T47D (cell line): ENCODE measurements at regions not wholly inside any gene's neighbourhood (a gene's known extent, or its start where the extent isn't known, plus 50 kb on each side); places are given as distances from the start of the nearest gene placed in this dataset.

Experiments
- DNase-seq, 2 experiments: peaks; one replicate each; pipeline versions ENCODE4 v3.0.0 to v3.0.0-alpha.2; 2011 to 2012; ENCODE audit warnings: low read depth in 1 of 2, low spot score in 1 of 2
- JUND ChIP-seq: IDR thresholded peaks from 2 replicates; pipeline ENCODE4 v1.6.1; 2012; ENCODE audit warnings: low read depth
- in situ Hi-C: cut with HindIII; loops from 2 replicates; pipeline ENCODE4 v1.10.0; 2016; ENCODE audit warnings: low sequenced_read_pairs, low pct_unique_long_range_greater_than_20kb

- DNase-seq: no peak
- TF ChIP-seq JUND: no peak
- in situ Hi-C loops: no loop called here
Observed at GRCh38 chr13:50326811-50327210, 311.6 kb downstream of the KCNRG start.

DNA sequence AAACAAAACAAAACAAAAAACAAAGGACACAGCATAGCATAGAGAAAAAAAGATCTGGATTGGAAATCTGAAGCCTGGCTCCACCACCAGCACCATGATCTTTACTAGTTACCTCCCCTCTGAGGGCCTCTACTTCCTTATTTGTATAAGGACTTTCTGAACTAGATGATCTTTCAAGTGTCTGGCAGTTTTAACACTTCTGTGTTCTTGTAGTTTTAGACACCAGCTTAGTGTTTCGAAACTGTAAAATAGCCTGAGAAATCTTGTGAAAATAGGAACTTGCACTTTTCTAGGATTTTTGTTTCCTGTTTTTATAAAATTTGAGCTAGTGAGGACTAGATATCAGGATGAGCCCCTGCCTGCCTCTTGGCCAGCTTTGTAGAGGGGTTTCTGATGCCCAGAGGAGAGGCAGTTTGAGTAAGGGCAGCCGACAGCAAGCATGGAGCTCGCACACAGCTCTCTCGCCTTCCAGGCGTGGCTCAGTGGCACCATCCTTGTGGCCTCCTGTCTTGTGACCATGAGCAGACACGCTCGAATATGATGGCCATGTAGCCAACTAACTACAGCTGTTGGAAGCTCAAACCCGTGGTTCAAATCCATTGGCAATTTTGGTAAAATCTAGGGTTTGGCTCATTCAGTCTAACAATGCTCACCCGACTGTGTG is 319.0 kb downstream of the KCNRG start:
- in situ Hi-C loops: no loop called here
- TF ChIP-seq JUND: no peak
- DNase-seq: no peak

DNA sequence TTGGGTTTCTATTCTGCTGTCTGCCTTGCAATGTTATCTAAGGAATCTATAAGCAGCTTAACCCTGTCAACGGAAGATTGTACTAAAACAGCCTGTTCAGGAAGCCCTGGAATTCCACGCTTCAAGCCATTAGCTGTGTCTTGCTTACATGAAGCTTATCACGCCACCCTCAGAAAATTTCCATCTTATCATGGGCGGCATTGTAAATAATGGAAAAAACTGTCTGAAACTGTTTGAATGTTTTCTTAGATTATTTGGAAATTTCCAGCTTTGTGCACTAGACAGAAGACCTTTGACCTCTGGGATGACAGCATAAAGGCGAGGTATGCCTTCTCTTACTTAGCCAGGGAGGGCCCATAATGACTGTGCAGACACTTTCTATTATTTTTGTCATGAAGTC is 319.7 kb downstream of the KCNRG start:
- DNase-seq: no peak
- in situ Hi-C loops: no loop called here
- no peak for TF ChIP-seq JUND

DNA sequence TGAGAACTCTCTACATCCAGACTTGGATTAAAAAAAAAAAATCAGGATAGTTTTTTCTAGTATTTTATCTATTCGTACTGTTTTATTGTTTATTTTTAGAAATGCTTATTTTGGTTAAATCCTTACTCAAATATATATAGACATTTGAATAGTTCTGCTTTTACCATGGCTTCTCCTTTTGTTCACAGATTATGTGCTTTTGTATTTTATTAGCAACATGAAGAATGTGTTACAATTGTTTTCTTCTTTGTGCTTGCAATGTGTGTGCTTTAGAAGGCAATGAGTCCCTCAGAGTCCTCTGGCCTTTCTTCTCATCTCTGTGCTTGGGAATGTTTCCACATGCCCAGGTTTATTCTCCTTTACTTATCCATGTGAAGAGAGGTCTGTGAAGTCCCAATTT is 324.0 kb downstream of the KCNRG start:
- DNase-seq: no peak
- no peak for TF ChIP-seq JUND
- in situ Hi-C loops: no loop called here

DNA sequence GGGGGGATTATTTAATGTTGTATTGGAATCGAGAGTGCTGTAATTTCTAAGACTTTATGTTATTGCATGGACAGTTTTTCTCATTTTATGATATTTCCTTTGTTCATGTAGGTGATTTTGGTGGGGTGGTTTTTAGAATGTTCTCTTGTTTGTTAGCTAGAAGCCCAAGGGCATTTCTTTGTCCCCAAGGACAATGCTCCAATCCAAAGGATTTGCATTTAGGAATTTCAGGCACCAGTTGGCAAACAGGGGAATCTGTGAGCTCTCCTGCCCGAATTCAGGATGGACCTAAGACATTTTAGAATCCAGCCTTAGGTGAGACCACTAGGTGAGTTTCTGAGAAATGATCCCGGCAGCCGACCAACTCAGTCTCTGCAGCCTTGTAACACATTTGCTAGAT is 324.9 kb downstream of the KCNRG start:
- DNase-seq: no peak
- in situ Hi-C loops: no loop called here
- TF ChIP-seq JUND: no peak

DNA sequence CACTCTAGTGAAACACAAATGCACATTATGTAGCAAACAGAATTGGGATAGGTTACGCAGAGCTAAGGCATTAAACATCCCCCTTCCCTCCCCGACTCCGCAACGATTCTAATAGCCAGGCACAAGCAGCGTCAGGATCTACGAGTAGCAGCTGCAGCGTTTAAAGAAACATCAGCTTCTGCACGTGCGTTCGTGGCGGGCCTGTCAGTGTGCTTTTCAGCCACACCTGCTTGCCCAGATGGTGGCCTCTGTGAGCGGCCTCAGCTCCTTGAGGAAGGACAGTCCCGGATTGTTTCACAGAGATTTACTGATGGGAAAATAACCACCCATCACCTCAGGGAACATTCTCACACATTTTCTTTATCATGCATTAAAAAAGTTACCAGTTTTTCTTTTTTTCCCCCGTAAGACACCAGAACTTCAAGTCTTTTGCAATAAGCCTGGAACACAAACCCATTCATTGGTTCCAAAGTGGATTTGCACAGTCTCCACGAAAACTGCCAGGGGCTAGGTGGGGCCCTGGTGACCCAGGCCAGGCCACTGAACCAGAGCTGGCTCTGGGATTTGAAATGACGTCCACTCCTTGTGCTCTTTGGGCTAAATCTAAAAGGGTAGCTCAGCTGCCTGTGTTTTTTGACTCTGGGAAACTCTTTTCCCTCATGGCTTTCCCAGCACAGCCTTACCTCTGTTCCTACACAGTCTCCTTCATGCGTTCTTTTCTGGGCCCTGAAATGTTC is 325.5 kb downstream of the KCNRG start:
- no peak for TF ChIP-seq JUND
- in situ Hi-C loops: no loop called here
- no peak for DNase-seq

DNA sequence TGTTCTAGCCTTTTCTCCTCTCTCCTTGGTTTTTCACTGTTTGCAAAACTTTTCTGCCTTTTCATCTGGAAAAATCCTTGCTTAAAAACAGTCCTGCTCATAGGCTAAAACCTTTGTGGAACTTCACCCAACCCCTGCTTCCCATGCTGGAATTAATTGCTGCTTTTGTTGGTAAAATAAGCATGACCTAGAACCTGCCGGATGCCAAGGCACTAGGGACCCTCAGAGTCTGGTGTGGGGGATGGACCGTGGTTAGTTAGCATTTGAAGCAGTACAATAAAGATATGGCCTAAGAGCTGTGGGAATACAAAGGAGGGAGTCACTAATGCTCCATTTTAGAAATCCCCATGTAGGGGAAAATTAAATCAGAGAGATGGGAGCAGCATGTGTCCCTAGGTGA is 326.3 kb downstream of the KCNRG start:
- in situ Hi-C loops: no loop called here
- no peak for DNase-seq
- no peak for TF ChIP-seq JUND

- no peak for TF ChIP-seq JUND
- DNase-seq: no peak
- in situ Hi-C loops: no loop called here
Observed at GRCh38 chr13:50344717-50345116, 329.5 kb downstream of the KCNRG start.

DNA sequence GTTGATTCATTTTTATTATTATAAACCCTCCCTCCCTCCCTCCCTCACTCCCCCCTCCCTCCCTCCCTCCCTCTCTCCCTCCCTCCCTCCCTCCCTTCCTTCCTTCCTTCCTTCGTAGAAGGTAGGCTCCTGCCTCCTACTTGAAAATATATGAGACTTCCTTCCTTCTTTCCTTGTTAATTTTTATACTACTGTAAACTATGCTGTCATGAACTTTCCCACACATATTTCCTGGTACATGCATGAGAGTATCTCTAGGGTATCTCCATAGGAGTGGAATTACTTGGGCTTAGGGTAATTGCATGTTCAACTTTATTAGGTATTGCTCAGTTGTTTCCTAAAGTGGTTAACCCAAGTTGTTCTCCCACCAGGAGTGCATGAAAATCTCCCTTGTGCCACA is 330.6 kb downstream of the KCNRG start:
- TF ChIP-seq JUND: no peak
- DNase-seq: no peak
- in situ Hi-C loops: no loop called here

GRCh38 chr13:50348371-50348770 is 333.1 kb downstream of the KCNRG start:
- DNase-seq: no peak
- TF ChIP-seq JUND: no peak
- in situ Hi-C loops: no loop called here

DNA sequence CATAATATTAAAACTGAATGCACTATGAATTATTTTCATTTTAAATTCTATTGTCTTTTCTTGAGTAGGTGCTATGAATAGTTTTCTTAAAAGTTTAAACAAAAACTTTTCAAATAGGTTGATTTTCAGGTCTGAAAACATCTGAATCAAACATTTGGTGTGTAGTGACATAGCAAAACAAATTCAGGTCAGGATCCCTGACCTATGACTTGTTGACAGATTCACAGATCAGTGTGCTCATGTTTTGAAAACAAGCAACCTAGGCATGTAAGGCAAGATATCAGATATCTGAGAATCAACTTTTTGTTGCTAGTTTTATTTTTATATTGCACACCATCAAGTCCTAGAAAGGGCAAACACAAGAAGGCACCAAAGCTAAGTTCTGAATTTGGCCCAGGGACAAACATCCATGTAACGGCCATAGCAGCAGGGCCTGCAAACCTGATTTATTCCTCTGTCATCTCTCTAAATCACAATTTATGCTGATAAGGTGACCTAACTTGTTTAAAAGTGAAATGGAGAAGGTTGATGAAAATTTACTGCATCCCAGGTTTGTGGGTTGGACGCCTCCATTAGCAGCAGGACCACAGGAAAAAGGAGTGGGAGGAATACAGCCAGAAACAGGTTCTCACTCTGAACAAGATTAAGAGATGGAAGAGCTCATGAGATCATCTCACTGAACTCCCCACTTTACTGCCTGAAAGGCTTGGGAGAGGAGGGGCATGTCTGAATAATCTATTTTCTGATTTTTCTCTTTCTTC is 337.7 kb downstream of the KCNRG start:
- in situ Hi-C loops: no loop called here
- DNase-seq: no peak
- TF ChIP-seq JUND: no peak

DNA sequence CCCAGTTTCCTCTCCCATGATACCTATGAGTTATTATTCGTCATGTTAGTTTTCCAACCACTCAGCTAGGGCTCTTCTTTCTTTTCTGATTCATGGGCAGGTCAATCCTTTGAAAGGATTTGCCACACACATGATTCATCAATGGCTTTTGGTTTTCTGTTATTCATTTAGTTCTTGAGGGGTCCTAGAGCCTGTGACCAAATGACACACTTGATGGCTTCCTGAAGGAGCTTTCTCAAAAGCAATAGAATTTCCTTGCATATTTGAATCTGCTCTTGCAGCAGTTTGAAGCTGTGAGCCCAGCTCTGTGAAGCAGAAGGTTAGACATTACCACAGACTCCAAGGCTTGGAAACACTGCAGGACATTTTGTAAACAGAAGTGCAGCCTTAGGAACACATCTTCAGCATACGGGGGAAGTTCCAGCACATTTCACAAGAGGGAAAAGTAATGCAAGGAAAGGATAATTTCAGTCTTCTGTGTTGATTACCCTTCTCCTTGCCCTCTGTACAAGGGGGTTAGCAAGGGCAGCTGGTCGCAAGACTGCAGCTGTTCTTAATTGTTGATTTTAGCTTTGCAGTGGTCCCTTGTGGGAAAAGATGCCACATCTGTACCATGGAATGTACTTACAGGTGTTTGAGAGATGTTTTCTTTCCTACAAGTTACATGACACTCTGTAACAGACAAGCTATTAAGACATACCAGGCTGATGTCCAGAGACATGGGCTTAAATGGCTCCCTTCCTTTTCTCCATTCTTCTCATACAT is 338.6 kb downstream of the KCNRG start:
- TF ChIP-seq JUND: no peak
- DNase-seq: no peak
- in situ Hi-C loops: no loop called here
